HepG2 (cell line): ENCODE measurements at regions not wholly inside any gene's neighbourhood (a gene's known extent, or its start where the extent isn't known, plus 50 kb on each side); places are given as distances from the start of the nearest gene placed in this dataset.
A peak's percentile ranks its signal among the peaks of the same experiment; 100 is the strongest.

ENCODE experiments used
- AHDC1 ChIP-seq: sonication (generic); formaldehyde crosslinking; IDR thresholded peaks from 2 replicates; pipeline ENCODE4 v1.5.1; 2020; ENCODE audit warnings: mild to moderate bottlenecking, missing genetic modification reagents, borderline replicate concordance
- BCL6 ChIP-seq: IDR thresholded peaks from 2 replicates; pipeline ENCODE4 v1.6.1; 2016; ENCODE audit warnings: missing genetic modification reagents, missing compliant biosample characterization
- BRCA1 ChIP-seq: sonication (generic); formaldehyde crosslinking; IDR thresholded peaks from 2 replicates; pipeline ENCODE4 v1.4.0; 2020; ENCODE audit warnings: missing genetic modification reagents
- CEBPZ ChIP-seq: IDR thresholded peaks from 2 replicates; pipeline ENCODE4 v1.6.1; 2012; ENCODE audit warnings: low read length, improper control_type of control experiment
- CENPBD1 ChIP-seq: sonication (generic); formaldehyde crosslinking; IDR thresholded peaks from 2 replicates; pipeline ENCODE4 v1.8.0; 2022; ENCODE audit warnings: missing genetic modification reagents, low read depth, mild to moderate bottlenecking, borderline replicate concordance
- DPF2 ChIP-seq: sonication (generic); formaldehyde crosslinking; IDR thresholded peaks from 2 replicates; pipeline ENCODE4 v1.4.0; 2020; ENCODE audit warnings: mild to moderate bottlenecking, low read depth, missing genetic modification reagents, borderline replicate concordance
- FUBP1 ChIP-seq: sonication (generic); formaldehyde crosslinking; IDR thresholded peaks from 2 replicates; pipeline ENCODE4 v1.5.1; 2020; ENCODE audit warnings: missing genetic modification reagents, mild to moderate bottlenecking, borderline replicate concordance
- GLMP ChIP-seq: sonication (generic); formaldehyde crosslinking; IDR thresholded peaks from 2 replicates; pipeline ENCODE4 v1.9.0; 2021; ENCODE audit warnings: missing genetic modification reagents, mild to moderate bottlenecking, borderline replicate concordance
- RXRB ChIP-seq: IDR thresholded peaks from 2 replicates; pipeline ENCODE4 v1.6.1; 2016; ENCODE audit warnings: borderline replicate concordance, missing genetic modification reagents, missing compliant biosample characterization
- TFDP1 ChIP-seq: IDR thresholded peaks from 2 replicates; pipeline ENCODE4 v1.6.1; 2016; ENCODE audit warnings: missing compliant biosample characterization, missing genetic modification reagents, borderline replicate concordance
- ZFP41 ChIP-seq: sonication (generic); formaldehyde crosslinking; IDR thresholded peaks from 2 replicates; pipeline ENCODE4 v1.4.0; 2020; ENCODE audit warnings: mild to moderate bottlenecking, missing genetic modification reagents, borderline replicate concordance
- ZNF292 ChIP-seq: sonication (generic); formaldehyde crosslinking; IDR thresholded peaks from 2 replicates; pipeline ENCODE4 v1.8.1; 2022; ENCODE audit warnings: mild to moderate bottlenecking, low read depth, missing genetic modification reagents, borderline replicate concordance
- ZNF563 ChIP-seq: sonication (generic); formaldehyde crosslinking; IDR thresholded peaks from 2 replicates; pipeline ENCODE4 v1.8.0; 2022; ENCODE audit warnings: mild to moderate bottlenecking, moderate library complexity, missing genetic modification reagents
- ZNF841 ChIP-seq: sonication (generic); formaldehyde crosslinking; IDR thresholded peaks from 2 replicates; pipeline ENCODE4 v1.8.1; 2023; ENCODE audit warnings: missing genetic modification reagents, borderline replicate concordance

GRCh38 chr4:157459785-157460184 is 239.3 kb downstream of the GRIA2 start (continued):
- TF ChIP-seq AHDC1 (peak; percentile 65; the same call in 1 of the 2 replicates), DPF2 (CRISPR knock-in tag) (peak; percentile 60; the same call in 1 of the 2 replicates), GLMP (no peak), BCL6 (CRISPR knock-in tag) (no peak), ZNF563 (CRISPR knock-in tag) (no peak), TFDP1 (no peak), ZNF841 (CRISPR knock-in tag) (no peak), CENPBD1 (CRISPR knock-in tag) (no peak), ZNF292 (CRISPR knock-in tag) (peak; percentile 24; the same call in 1 of the 2 replicates), BRCA1 (CRISPR knock-in tag) (no peak), CEBPZ (no peak), ZFP41 (CRISPR knock-in tag) (no peak), FUBP1 (CRISPR knock-in tag) (no peak), RXRB (CRISPR knock-in tag) (0 out of 2 replicates have a peak, but pooled peaks have one; percentile 10)
